Activated CD8-positive, alpha-beta memory T cell treated with anti-CD3 and anti-CD28 coated beads, Interleukin-2, amount 50 U/mL, for 4 hours (primary cell): ENCODE measurements at regions not wholly inside any gene's neighbourhood (a gene's known extent, or its start where the extent isn't known, plus 50 kb on each side); places are given as distances from the start of the nearest gene placed in this dataset.

Experiments
- DNase-seq: peaks from one replicate; pipeline ENCODE4 v3.0.0-alpha.2; 2020

GRCh38 chr14:54094765-54095164, 138.1 kb upstream of the BMP4 start:
- DNase-seq, result no peak

DNA sequence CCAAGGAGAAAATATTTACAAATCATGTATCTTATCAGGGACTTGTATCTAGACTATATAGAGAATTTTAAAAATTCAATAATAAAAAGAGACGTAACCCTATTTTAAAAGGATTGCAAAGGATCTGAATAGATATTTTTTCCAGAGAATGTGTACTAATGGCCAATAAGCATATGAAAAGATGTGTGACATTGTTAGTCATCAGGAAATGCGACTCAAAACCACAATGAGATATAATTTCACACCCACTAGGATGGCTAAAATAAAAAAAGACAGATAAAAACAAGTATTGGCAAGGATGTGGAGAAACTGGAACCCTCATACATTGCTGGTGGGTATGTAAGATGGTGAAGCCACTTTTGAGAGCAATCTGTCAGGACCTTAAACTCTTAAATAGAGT, 141.9 kb upstream of the BMP4 start:
- no peak for DNase-seq

DNA sequence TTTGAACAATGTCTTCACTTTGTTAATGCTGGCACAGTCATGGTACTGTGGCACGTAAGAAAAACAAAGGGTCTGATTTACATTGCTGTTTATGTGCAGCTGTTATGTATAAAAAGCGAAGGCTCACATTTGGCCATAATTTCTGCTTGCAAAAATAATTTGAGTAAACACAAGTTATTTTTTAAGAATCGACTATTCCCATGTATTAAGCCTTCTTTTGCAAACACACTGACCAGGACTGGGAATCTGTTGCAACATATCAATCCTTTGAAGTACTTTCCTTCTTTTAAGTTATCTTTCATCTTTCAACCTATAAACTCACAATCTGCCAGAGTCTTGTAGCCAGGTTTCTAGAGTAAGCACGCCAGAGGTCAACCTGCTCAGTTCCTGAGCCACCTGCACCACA, 145.4 kb upstream of the BMP4 start:
- DNase-seq, result no peak

- no peak for DNase-seq
Observed at GRCh38 chr14:54102530-54102929, 145.9 kb upstream of the BMP4 start.

DNA sequence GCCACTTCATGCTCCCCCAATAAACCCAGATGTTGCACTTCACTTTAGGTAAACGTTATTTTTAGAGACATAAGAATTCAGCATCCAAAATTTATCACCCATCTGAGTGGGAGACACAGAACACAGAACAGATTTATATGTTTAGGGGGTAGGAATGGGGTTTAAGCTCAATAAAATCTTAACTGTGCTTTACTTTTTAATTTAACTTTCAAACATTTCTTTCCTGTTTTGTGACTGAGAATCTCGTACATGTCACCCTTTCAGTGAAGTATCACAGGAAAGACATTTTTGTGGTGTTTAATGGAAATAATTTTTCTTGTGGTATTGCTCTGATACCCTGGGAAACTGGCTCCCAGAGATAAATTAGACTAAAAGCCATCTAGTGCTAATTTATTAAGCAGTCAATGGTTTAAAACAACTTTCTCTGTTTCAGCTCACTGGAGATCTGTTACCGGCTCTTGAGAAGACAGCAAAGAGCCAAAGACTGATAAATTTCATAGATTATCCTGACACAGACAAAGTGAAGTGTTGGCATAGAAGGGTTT, 148.0 kb upstream of the BMP4 start:
- DNase-seq, result no peak

GRCh38 chr14:54105406-54105805, 148.8 kb upstream of the BMP4 start:
- DNase-seq, result no peak

DNA sequence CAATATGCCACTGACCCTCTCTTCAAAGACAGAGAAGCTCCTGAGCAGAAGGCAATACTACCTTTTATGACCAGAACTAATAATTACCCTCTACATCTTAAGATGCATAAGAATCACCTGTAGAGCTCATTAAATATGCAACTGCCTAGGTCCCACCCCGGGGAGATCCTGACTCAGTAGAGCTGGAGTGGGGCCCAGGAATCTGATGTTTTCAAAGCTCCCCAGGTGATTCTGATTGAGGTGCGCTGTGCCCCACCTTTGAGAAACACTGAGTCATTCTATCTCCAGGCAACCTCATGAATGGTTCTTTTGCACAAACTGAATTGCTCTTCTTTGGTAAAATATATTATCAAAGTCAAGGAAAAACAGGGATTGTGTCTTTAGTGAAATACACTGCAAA, 149.3 kb upstream of the BMP4 start:
- DNase-seq, result no peak

- no peak for DNase-seq
Observed at GRCh38 chr14:54106661-54107377, 150.2 kb upstream of the BMP4 start.

DNA sequence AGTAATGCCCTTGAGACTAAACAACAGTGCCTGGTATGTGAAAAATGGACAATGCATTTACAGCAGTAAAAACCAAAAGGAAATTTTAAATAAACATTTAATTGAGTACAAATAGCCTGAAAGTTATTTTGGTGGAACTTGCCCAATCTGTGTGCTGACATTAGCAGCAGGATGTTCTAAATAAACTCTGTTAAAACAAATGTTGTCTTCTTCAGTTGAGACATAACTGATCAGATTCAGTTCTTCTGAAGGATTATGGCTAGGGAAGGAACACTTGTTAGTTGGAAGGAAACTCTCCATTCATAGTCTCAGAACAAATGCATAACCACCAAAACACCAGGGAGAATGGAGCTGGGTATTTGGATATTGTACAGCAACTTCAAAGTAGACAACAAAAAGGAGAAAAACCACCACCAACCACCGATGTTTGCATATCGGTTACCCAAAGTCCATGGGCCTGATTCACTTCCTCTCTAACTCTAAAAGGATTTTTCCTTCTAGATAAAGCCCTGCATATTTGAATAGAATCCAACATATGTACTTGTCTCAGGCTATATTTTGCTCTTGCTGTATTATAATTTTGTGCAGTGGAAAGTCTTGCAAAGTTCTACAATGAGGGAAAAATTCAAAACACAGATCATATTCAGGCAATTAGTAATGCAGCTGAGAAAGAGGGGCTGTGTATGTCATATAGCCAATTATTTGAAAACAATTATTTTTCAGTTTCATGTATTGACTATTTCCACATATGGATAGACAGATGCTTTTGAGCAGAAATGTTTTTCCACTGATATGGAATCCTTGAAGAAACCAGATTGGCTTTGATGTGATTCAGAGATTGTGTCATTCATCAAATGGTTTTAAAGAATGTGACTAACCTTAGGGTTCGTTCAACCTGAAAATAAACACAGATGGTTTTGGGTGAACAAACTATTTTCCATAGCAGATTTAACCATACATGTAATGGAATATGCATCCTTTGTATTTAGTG, 152.2 kb upstream of the BMP4 start:
- DNase-seq, result no peak

DNA sequence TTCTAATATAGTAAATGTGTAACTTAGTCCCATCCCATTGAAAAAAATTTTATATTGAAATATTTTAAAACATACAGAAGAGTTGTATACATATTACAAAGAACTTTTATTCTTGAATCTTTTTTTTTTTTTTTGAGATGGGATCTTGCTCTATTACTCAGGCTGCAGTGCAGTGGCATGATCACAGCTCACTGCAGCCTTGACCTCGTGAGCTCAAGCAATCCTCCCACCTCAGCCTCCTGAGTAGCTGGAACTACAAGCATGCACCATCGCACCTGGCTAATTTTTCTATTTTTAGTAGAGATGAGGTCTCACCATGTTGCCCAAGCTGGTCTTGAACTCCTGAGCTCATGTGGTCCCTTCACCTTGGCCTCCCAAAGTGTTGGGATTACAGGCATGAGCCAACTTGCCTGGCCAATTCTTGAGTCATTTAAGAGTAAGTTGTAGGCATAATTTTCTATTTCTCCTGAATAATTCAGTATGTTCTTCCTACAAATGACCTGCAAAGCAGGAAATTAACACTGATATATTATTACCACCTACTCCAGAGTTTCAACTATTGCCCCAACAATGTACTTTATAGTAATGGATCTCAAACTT, 153.0 kb upstream of the BMP4 start:
- no peak for DNase-seq

GRCh38 chr14:54114941-54115340, 158.3 kb upstream of the BMP4 start:
- DNase-seq, result no peak

GRCh38 chr14:54116198-54116885, 159.7 kb upstream of the BMP4 start:
- no peak for DNase-seq

DNA sequence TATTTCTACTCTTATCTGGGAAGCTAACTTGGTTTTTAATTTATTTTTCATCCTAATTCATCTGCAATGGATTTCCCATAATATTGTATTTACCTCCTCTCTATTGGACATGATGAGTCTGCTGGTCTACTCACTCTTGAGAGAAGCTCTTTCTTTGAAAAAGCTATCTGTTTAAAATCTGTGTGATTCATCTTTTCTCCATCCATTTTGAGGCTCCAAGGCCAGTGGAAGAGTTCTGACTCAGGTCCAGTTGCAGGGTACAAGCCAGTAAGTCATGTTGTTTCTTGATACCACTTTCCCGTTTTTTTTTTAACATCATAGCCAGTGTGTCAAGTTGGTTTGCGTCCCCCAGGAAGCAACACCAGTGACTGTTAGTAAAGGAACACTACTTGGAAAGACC, 160.3 kb upstream of the BMP4 start:
- DNase-seq, result no peak

- DNase-seq, result no peak
Observed at GRCh38 chr14:54117396-54117795, 160.8 kb upstream of the BMP4 start.

DNA sequence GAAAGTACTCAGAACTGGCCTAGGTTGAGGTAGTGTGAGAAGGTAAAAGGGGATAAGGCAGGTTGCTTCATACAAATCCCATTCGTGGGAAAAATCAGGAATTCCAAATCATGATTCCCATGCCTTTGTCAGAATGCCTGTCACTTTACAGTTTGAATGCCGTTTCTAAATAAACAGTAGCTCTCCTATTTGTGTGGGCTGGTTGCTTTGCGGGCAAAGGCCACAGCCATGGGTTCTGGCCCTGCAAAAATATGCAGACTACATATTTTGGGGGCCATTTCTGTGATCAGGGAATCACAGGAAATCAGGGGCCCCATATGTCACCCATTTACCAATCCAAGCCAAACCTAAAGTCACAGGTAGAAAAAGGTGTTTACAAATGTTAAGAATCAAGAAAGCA, 161.3 kb upstream of the BMP4 start:
- no peak for DNase-seq

- no peak for DNase-seq
Observed at GRCh38 chr14:54120260-54120659, 163.6 kb upstream of the BMP4 start.

GRCh38 chr14:54121466-54122027, 164.9 kb upstream of the BMP4 start:
- no peak for DNase-seq

DNA sequence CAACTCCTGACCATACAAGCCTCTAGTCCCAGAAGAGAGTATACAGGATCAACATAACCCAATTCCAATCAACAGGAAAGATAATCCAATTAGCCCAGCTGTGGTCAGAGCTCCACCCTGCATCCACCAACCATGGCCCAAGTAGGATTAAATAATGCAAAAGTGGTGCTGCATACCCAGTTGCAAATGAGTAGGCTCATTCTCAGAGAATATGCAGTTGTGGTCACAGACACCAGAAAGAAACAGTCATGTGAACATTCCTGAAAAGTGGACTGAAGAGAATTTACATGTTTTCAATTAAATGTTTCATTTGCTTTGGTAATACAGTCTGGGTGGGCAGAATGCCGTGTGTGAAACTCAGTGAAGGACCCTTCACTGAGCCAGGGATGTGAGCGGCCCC, 167.2 kb upstream of the BMP4 start:
- DNase-seq, result no peak

DNA sequence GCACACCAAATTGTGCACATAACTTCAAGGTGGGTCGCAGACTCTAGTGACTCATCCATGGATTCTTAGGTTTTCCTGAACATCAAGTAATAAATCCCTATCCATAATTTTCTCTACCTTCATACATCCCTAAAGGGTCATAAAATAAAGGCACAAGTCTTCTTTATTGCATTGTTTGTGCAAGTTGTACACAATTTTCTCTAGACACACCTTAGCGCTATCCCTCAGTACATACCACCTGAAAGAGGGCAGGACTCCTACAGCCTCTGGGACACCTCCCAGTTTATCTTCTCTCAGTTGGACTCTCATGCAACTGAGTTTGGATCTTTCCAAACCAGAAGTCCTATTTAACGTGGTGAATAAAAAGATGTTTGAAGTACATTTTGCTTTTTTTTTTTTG, 168.5 kb upstream of the BMP4 start:
- no peak for DNase-seq

DNA sequence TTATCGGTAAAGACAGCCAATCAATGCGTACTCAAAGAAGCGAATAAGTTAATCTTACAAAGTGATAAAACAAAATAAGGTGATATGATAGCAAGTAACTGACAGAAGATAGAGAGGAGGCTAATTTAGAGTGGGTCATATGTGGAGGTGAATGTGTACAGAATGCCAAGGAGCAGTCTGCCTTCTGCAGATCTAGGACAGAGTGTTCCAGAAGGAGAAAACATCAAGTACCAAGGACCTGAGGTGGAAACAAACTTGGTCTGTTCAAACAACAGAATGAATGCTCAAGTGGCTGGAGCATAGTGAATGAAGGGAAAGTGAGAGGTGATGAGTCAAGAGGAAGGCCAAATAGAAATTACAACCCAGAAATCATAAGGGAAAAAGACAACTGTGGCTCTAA, 170.3 kb upstream of the BMP4 start:
- no peak for DNase-seq

- DNase-seq, result no peak
Observed at GRCh38 chr14:54127526-54127925, 170.9 kb upstream of the BMP4 start.

- no peak for DNase-seq
Observed at GRCh38 chr14:54129850-54130640, 173.4 kb upstream of the BMP4 start.
